Neural crest cell (in vitro differentiated cells): ENCODE measurements at regions not wholly inside any gene's neighbourhood (a gene's known extent, or its start where the extent isn't known, plus 50 kb on each side); places are given as distances from the start of the nearest gene placed in this dataset.
"Not testable (repeated sequence)": the region's sequence is repeated elsewhere in the genome, so short reads cannot be mapped to it uniquely, and the experiment has no call there.

Experiments
- DNase-seq: peaks from one replicate; pipeline ENCODE4 v3.0.0; 2021; ENCODE audit warnings: low read depth, mixed read lengths, low spot score
- H3K27ac Mint-ChIP-seq: one replicate; pipeline ENCODE4 v1.8.0; 2021; ENCODE audit warnings: mild to moderate bottlenecking, mixed read lengths; ENCODE audit not compliant: unreplicated experiment
- H3K27me3 Mint-ChIP-seq: 2 replicates; pipeline ENCODE4 v1.8.0; 2021; ENCODE audit warnings: low read depth, mild to moderate bottlenecking, mixed read lengths
- H3K36me3 Mint-ChIP-seq: 2 replicates; pipeline ENCODE4 v1.8.0; 2021; ENCODE audit warnings: low read depth, mild to moderate bottlenecking, mixed read lengths
- H3K4me1 Mint-ChIP-seq: 2 replicates; pipeline ENCODE4 v1.8.0; 2021; ENCODE audit warnings: mixed read lengths
- H3K4me3 Mint-ChIP-seq: one replicate; pipeline ENCODE4 v1.8.0; 2021; ENCODE audit warnings: mild to moderate bottlenecking, mixed read lengths
- H3K9me3 Mint-ChIP-seq: 2 replicates; pipeline ENCODE4 v1.8.0; 2021; ENCODE audit warnings: mixed read lengths
- CTCF ChIP-seq: fragments of 200-600 bp; sonication (generic); conservative IDR thresholded peaks from 2 replicates; pipeline ENCODE4 v1.5.0; 2021; ENCODE audit warnings: antibody characterized with exemption, mild to moderate bottlenecking

- no peak for TF ChIP-seq CTCF
- Mint-ChIP-seq H3K27me3 (peaks cover 6% of the 10 kb centered on the region), H3K9me3 (no peaks in the 10 kb centered on the region), H3K27ac (no peak overlapping the region), H3K4me1 (peaks cover 10% of the 10 kb centered on the region), H3K4me3 (no peak overlapping the region), H3K36me3 (no peaks in the 10 kb centered on the region)
- no peak for DNase-seq
Observed at GRCh38 chr15:96972201-96972600, 641.7 kb downstream of the NR2F2 start.

GRCh38 chr15:96974761-96975160, 644.3 kb downstream of the NR2F2 start:
- no peak overlapping the region for H3K27ac Mint-ChIP-seq
- no peak for DNase-seq
- H3K9me3 Mint-ChIP-seq, result no peaks in the 10 kb centered on the region
- H3K27me3 Mint-ChIP-seq, result peaks cover 2% of the 10 kb centered on the region
- no peaks in the 10 kb centered on the region for H3K36me3 Mint-ChIP-seq
- H3K4me3 Mint-ChIP-seq, result no peak overlapping the region
- peaks cover 7% of the 10 kb centered on the region for H3K4me1 Mint-ChIP-seq
- TF ChIP-seq CTCF, result no peak

GRCh38 chr15:96977886-96978285, 647.4 kb downstream of the NR2F2 start:
- TF ChIP-seq CTCF, result no peak
- H3K4me3 Mint-ChIP-seq, result no peak overlapping the region
- peaks cover 6% of the 10 kb centered on the region for H3K27me3 Mint-ChIP-seq
- no peaks in the 10 kb centered on the region for H3K36me3 Mint-ChIP-seq
- no peak overlapping the region for H3K27ac Mint-ChIP-seq
- no peak for DNase-seq
- no peaks in the 10 kb centered on the region for H3K9me3 Mint-ChIP-seq
- peaks cover 7% of the 10 kb centered on the region for H3K4me1 Mint-ChIP-seq

GRCh38 chr15:96978937-96979473, 648.5 kb downstream of the NR2F2 start:
- H3K9me3 Mint-ChIP-seq, result no peaks in the 10 kb centered on the region
- DNase-seq, result no peak
- TF ChIP-seq CTCF, result no peak

GRCh38 chr15:96984121-96984671, 653.7 kb downstream of the NR2F2 start:
- H3K4me1 Mint-ChIP-seq, result peaks cover 21% of the 10 kb centered on the region
- DNase-seq, result peak; percentile 21
- not testable (repeated sequence) for H3K36me3 Mint-ChIP-seq, H3K27ac Mint-ChIP-seq
- H3K9me3 Mint-ChIP-seq, result peaks cover 11% of the 10 kb centered on the region
- H3K27me3 Mint-ChIP-seq, result peaks cover 16% of the 10 kb centered on the region
- H3K4me3 Mint-ChIP-seq, result peak overlapping the region; percentile 32

More at GRCh38 chr15:96978937-96979473, 648.5 kb downstream of the NR2F2 start:
- no peak overlapping the region for H3K4me3 Mint-ChIP-seq
- H3K36me3 Mint-ChIP-seq, result no peaks in the 10 kb centered on the region
- H3K27me3 Mint-ChIP-seq, result peaks cover 10% of the 10 kb centered on the region
- H3K27ac Mint-ChIP-seq, result no peak overlapping the region
- H3K4me1 Mint-ChIP-seq, result peaks cover 16% of the 10 kb centered on the region

GRCh38 chr15:96992817-96993216, 662.3 kb downstream of the NR2F2 start:
- Mint-ChIP-seq H3K4me1 (no peaks in the 10 kb centered on the region), H3K36me3 (peaks cover 5% of the 10 kb centered on the region), H3K27me3 (no peaks in the 10 kb centered on the region), H3K9me3 (peaks cover 11% of the 10 kb centered on the region), H3K4me3 (no peak overlapping the region), H3K27ac (no peak overlapping the region)
- no peak for DNase-seq
- TF ChIP-seq CTCF, result no peak
